Pancreas (tissue), 10 donors: ENCODE measurements at regions not wholly inside any gene's neighbourhood (a gene's known extent, or its start where the extent isn't known, plus 50 kb on each side); places are given as distances from the start of the nearest gene placed in this dataset.

Source experiments
- ATAC-seq, 4 donors: fragments of 200-7000 bp; cut with Tn5 transposase; one replicate each; pipeline versions ENCODE4 v1.8.0 to v1.9.1; 2020; ENCODE audit warnings: mild to moderate bottlenecking in 4 of 4, moderate library complexity in 4 of 4
- DNase-seq, 6 donors: peaks; one replicate each; pipeline ENCODE4 v3.0.0-alpha.2; 2020
- FAIRE-seq: peaks from 2 replicates; lab custom pipeline; 2012; peaks lifted over from hg19 to GRCh38; lab: Jason Lieb, UNC
- H3K27ac ChIP-seq, 4 donors: fragments of 200-600 bp; sonication (generic); 1 replicate in 3 of 4; 2 replicates in 1 of 4; pipeline versions ENCODE4 v1.5.0 to v1.8.0; 2020
- H3K27me3 ChIP-seq, 4 donors: fragments of 200-600 bp; one replicate each; pipeline ENCODE4 v1.8.0; 2021
- H3K36me3 ChIP-seq, 3 donors: fragments of 200-600 bp; sonication (generic) in 1 of 3; one replicate each; pipeline versions ENCODE4 v1.5.0 to v1.8.0; 2020 to 2021
- H3K4me1 ChIP-seq, 3 donors: fragments of 200-600 bp; one replicate each; pipeline ENCODE4 v1.8.0; 2021
- H3K4me3 ChIP-seq, 4 donors: fragments of 200-600 bp; sonication (generic) in 2 of 4; one replicate each; pipeline versions ENCODE4 v1.5.0 to v1.8.0; 2020 to 2021
- H3K9me3 ChIP-seq, 4 donors: fragments of 200-600 bp; one replicate each; pipeline ENCODE4 v1.8.0; 2021
- CTCF ChIP-seq, 4 donors: fragments of 200-600 bp; sonication (generic) in 3 of 4; IDR thresholded peaks; one replicate each; pipeline versions ENCODE4 v1.5.0 to v1.8.0; 2021; ENCODE audit warnings: antibody characterized with exemption in 4 of 4
- WGBS, 2 donors: extraction: QIAGEN DNeasy Blood & Tissue Kit; methylation state at CpG; one replicate each; pipeline ENCODE4 v1.1.7; 2013; 5-methylcytosine and 5-hydroxymethylcytosine counted together
- intact Hi-C, 3 donors: fragments of 100-400 bp; cut with DNase I; formaldehyde crosslinking; loops; one replicate each; pipeline versions ENCODE4 v1.11.1 to v1.14.2; 2022
- donor health status: healthy with polysubstance abuse.
- donor health status: DM: no; HTN: no; CAD: no; lungs with moderate emphysema.
- donor health status: DM: no; HTN: no; CAD: no.
- donor health status: control.
- donor health status: control.
- donor health status: Bipolar disorder and iron deficiency.
- donor health status: DM: yes; HTN: yes; CAD: no.
- donor health status: DM: no; HTN: no; CAD: no.
- donor health status: DM: no; HTN: no; CAD: no.
- donor health status: DM: yes; HTN: yes; CAD: no.

- intact Hi-C loops = no loop called here
- TF ChIP-seq CTCF (IDR thresholded peaks at IDR 0.05) = no peak
- Histone ChIP-seq H3K9me3 (no peaks in the 10 kb centered on the region), H3K27ac (no peak overlapping the region), H3K27me3 (no peaks in the 10 kb centered on the region), H3K4me1 (no peaks in the 10 kb centered on the region), H3K4me3 (no peak overlapping the region), H3K36me3 (no peaks in the 10 kb centered on the region)
- WGBS, 2 donors = 83 to 97% methylated on average over 1 of the region's 1 CpG
- DNase-seq (no peak), ATAC-seq (no peak), FAIRE-seq (no peak)
These were observed 475.7 kb downstream of the CCER1 start for GRCh38 chr12:90479237-90479636.

DNA sequence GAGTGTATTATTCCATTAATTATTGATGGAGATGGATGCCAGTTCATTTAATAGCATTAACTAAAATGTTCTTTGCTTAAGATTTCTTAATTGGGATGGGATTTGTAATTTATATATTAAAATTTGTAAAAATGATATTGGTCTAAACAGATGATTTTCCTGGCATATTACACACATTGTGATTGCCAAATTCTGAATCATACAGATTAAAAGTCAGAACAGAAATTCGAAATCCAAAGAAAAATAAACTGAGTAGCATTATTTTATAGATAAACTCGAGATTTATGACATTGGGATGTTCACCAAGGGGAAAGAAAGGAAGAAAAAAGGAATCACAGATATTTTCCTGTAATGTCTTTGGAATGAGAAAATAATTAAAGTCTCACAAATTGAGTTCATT is 481.1 kb downstream of the CCER1 start:
- no peak overlapping the region for H3K27ac ChIP-seq
- no peaks in the 10 kb centered on the region for H3K36me3 ChIP-seq
- no peak for TF ChIP-seq CTCF (IDR thresholded peaks at IDR 0.05)
- ATAC-seq = no peak
- intact Hi-C loops = no loop called here
- H3K4me1 ChIP-seq = no peaks in the 10 kb centered on the region
- H3K27me3 ChIP-seq = no peaks in the 10 kb centered on the region
- FAIRE-seq = no peak
- 42 to 48% methylated on average over 2 of the region's 2 CpGs for whole genome bisulfite sequencing, 2 donors
- no peak for DNase-seq
- no peaks in the 10 kb centered on the region for H3K9me3 ChIP-seq
- H3K4me3 ChIP-seq = no peak overlapping the region

DNA sequence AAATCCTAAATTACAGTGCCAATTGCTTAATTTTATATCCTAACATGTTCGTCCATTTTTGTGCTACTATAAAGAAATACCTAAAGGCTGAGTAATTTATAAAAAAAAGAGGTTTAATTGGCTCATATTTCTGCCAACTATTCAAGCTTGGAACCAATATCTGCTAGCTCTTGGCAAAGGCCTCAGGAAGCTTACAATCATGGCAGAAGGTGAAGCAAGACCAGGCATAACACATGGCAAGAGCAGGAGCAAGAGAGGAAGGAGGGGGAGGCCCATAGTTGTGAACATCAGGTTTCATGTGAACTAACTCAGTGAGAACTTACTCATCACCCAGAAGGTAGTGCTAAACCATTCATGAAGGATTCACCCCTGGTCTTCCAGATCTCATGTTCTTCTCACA is 494.3 kb downstream of the CCER1 start:
- TF ChIP-seq CTCF (IDR thresholded peaks at IDR 0.05) = no peak
- no peak for DNase-seq
- 53 to 72% methylated on average over 1 of the region's 1 CpG for WGBS, 2 donors
- Histone ChIP-seq H3K4me3 (no peak overlapping the region), H3K4me1 (no peaks in the 10 kb centered on the region), H3K9me3 (no peaks in the 10 kb centered on the region), H3K27ac (no peak overlapping the region), H3K36me3 (no peaks in the 10 kb centered on the region), H3K27me3 (no peaks in the 10 kb centered on the region)
- FAIRE-seq = no peak
- ATAC-seq = no peak
- intact Hi-C loops = no loop called here

- Histone ChIP-seq H3K27ac (no peak overlapping the region), H3K4me1 (no peaks in the 10 kb centered on the region), H3K27me3 (no peaks in the 10 kb centered on the region), H3K9me3 (no peaks in the 10 kb centered on the region), H3K36me3 (no peaks in the 10 kb centered on the region), H3K4me3 (no peak overlapping the region)
- ATAC-seq = no peak
- DNase-seq = no peak
- no peak for FAIRE-seq
- TF ChIP-seq CTCF (IDR thresholded peaks at IDR 0.05) = no peak
- intact Hi-C loops = no loop called here
- 67 to 81% methylated on average over 3 of the region's 3 CpGs for WGBS, 2 donors
These were observed 498.7 kb downstream of the CCER1 start for GRCh38 chr12:90456248-90456647.

GRCh38 chr12:90455756-90456155 is 499.2 kb downstream of the CCER1 start:
- ATAC-seq = no peak
- H3K36me3 ChIP-seq = no peaks in the 10 kb centered on the region
- WGBS, 2 donors = 36 to 71% methylated on average over 2 of the region's 2 CpGs
- no peak for TF ChIP-seq CTCF (IDR thresholded peaks at IDR 0.05)
- intact Hi-C loops = no loop called here
- no peaks in the 10 kb centered on the region for H3K4me1 ChIP-seq
- no peak for FAIRE-seq
- no peak for DNase-seq
- H3K27ac ChIP-seq = no peak overlapping the region
- no peaks in the 10 kb centered on the region for H3K27me3 ChIP-seq
- H3K9me3 ChIP-seq = no peaks in the 10 kb centered on the region
- no peak overlapping the region for H3K4me3 ChIP-seq
